NCI-H187 (cell line): ENCODE measurements at regions not wholly inside any gene's neighbourhood (a gene's known extent, or its start where the extent isn't known, plus 50 kb on each side); places are given as distances from the start of the nearest gene placed in this dataset.

Experiments
- DNase-seq, 2 experiments: peaks; one replicate each; lab custom pipeline; 2025; lab: John Stamatoyannopoulos, UW

- DNase-seq: no peak
These were observed 95.7 kb upstream of the VPREB1 start for GRCh38 chr22:22148905-22149304.

- no peak for DNase-seq
These were observed 99.7 kb upstream of the VPREB1 start for GRCh38 chr22:22144858-22145257.

GRCh38 chr22:22143448-22143847, 101.1 kb upstream of the VPREB1 start:
- DNase-seq: no peak

- no peak for DNase-seq
These were observed 101.9 kb upstream of the VPREB1 start for GRCh38 chr22:22142661-22143060.

- DNase-seq: no peak
These were observed 102.6 kb upstream of the VPREB1 start for GRCh38 chr22:22141771-22142591.

DNA sequence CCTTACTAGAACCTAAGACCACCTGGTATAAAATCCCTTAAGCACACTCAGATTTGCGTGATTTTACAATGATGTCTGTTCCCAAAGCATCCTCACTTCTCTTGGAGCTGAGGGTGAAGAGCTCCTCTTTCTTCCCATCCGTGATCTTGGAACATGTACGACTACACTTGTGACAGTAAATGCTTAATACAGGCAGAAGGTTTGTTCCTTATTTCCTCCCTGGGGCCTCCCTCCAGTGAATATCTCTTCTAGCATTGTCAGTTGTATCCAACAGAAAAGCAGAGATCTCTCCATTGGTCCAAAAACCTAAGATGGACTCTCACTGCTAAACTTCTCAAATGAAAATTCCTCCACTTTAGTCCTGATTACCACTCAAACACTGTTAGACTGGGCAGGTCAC, 103.6 kb upstream of the VPREB1 start:
- DNase-seq: no peak

DNA sequence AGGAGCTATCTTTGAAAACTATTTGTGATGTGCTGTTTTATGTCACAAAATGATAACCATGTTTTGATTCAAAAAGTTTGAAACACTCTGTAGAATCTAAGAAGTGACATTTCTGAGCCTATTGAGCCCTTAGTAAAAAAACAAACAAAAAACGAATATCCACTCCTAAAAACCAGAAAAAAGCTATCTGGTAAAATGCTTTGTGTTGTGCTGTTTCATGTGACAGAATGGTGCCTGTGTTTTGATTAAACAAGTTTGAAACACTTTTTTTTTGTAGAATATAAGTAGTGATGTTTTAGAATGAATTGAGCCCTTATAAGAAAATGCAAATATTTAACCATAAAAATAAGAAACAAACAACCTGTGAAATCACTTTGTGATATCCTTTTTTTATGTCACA, 105.2 kb upstream of the VPREB1 start:
- DNase-seq: no peak

DNA sequence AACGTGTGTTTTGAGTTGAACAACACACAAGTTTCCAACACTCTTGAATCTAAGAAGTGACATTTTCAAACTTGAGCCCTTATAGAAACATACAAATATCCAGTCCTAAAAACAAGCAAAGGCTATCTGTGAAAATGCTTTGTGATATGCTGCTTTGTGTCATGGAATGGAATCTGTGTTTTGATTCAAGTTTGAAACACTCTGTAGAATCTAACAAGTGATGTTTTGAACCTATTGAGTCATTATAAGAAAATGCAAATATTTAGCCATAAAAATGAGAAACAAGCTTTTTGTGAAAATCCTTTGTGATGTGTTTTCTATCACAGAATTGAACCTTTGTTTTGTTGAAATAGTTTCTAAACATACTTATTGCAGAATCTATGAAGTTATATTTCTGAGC, 105.7 kb upstream of the VPREB1 start:
- no peak for DNase-seq

DNA sequence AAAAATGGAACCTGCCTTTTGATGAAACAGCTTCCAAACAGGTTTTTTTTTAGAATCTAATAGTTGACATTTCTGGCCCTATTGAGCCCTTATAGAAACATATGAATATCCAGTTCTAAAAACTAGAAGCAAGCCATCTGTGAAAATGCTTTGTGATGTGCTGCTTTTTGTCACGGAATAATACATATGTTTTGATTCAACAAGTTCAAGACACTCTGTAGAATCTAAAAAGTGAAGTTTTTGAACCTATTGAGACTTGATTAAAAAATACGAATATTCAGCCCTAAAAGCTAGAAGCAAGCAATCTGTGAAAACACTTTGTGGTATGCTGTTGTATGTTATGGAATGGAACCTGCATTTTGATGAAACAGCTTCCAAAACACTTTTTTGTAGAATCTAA, 106.7 kb upstream of the VPREB1 start:
- DNase-seq: no peak

- DNase-seq: no peak
These were observed 110.7 kb upstream of the VPREB1 start for GRCh38 chr22:22133910-22134309.

DNA sequence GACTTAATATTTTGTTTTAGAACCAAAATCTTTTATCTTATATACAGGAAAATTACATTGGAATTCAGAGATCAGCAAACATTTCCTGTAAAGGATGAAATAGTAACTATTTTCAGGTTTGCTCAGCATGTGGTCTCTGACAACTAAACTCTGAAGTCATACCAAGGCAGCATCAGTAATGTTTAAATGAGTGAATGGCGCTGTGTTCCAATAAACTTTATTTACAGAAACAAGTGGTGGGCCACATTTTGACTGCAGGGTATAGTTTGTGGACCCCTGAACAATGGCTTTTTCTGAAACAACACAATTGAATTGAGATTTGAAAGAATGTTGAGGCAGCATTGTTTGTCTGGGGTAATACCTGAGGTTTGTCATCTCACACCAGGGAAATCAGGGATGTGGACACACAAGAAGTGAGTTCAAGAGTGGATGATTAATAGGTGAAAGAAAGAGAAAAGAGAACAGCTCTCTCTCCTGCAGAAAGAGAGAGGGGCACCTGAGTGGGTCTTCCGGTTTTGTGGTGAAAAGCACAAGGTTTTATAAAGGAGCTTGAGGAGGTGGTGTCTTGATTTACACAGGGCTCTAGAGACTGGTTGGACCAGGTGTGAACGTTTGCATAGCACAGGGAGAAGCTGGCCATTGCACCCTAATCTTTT, 113.5 kb upstream of the VPREB1 start:
- DNase-seq: no peak

DNA sequence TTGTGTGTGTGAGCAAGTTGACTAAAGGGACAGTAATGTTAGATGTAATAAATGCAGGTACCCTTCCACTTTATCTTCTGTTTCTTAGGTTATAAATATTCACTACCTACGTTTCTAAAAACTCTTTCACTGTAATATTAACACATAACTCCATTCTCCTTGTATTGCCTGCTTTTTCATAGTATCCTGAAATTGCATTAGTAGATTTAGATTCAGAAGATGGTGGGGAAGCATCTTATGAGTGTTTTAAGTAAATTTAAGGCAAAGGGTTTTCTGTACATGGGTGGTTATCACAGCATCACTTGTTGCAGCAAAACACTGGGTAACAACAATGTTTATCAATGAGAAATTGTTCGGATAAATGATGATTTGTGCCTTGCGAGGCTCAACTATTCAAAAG, 115.2 kb upstream of the VPREB1 start:
- no peak for DNase-seq

- DNase-seq: no peak
These were observed 116.1 kb upstream of the VPREB1 start for GRCh38 chr22:22128440-22128839.

DNA sequence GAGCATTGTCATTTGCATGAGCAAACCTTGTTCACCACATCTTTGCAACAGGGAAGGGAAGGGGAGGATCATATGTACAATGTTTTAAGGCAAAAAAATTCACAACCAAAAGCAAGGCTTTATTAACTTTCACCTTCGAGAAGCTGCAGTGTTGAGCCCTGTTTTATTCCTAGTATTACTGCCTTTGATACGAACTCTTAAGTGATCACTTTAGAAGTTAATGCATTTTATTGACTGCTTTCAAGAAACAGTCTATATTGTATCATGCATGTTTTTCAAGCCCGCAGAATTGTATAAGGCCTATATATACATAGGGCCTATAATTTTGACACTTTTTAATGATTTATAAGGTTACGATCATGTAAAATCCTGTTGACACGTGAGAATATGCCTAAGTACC, 117.5 kb upstream of the VPREB1 start:
- DNase-seq: no peak

DNA sequence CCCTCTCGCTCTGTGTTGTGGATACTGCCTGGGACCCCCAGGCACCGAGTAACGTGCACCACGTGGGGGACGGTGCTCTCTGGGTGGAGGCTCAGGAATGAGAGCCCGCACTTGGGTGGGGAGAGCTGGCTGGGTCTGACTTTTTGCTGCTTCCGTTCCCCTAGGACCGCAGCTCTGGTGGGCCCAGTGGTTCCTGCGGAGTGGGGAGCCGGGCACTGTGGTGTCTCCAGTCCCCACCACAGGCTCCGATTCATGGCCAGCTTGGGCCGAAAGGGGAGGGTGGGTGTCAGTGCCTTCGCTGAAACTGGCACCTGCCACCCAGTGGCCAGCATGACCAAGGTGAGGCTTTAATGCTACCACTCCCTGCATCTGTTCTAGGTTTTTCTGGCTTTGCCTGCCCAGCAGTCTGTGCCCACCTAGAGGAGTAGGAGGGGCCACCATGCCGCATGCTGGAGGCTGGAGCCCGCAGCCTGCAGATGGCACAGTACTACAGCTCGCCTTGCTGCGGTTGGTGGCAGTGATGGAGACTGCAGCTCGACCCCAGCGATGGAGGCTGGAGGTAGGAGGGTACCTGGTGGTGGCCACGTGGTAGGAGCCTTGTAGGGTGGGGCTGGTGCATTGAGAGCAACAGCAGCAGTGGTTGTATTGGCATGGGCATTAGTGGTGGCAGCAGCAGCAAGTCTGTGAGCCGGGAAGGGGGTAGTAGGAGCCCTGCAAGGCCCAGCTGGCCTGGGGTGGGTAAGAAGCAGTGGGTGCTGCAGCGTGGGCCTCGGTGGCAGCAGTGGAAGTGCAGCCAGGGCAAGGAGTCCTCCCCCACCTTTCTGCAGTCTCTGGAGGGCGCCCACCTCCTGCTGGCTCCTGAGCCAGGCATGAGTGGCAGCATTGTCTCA, 118.8 kb upstream of the VPREB1 start:
- DNase-seq: no peak

DNA sequence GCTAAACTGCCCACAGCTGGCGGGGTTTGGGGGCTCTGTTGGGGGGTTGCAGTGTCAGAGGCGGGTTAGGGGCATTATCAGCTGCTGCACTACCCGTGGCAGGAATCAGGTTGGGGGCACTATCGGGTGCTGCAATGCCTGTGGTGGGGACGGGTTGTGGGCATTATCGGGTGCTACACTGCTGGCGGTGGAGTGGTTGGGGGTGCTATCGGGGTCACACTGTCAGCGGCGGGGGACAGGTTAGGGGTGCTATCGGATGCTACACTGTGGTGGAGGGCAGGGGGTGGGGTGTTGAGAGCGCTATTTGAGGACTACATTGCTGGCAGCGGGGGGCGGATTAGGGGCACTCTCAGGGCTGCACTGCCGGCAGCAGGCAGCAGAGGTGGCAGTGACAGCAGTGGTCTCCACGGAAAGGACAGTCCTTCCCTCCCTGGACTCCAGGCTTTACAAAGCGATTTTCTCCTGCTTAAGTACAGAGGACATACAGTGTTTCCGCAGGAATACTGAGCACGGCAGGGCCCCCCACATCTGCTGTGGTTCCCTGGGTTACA, 119.5 kb upstream of the VPREB1 start:
- no peak for DNase-seq

- no peak for DNase-seq
These were observed 120.2 kb upstream of the VPREB1 start for GRCh38 chr22:22124374-22124773.

DNA sequence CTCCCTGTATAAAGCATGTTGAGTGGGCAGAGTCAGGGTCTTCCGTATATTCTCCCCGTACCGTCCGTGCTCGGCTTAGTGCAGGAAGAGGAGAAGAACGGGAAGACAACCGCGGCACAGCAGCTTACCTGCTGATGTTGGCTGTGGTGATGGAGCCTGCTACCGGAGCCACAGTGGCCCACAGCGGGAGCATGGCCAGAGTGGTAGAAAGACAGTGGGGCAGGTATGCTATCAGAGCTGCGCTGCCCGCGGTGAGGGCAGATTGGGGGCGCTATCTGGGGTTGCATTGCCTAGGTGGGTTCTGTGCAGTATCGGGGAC, 120.7 kb upstream of the VPREB1 start:
- no peak for DNase-seq

DNA sequence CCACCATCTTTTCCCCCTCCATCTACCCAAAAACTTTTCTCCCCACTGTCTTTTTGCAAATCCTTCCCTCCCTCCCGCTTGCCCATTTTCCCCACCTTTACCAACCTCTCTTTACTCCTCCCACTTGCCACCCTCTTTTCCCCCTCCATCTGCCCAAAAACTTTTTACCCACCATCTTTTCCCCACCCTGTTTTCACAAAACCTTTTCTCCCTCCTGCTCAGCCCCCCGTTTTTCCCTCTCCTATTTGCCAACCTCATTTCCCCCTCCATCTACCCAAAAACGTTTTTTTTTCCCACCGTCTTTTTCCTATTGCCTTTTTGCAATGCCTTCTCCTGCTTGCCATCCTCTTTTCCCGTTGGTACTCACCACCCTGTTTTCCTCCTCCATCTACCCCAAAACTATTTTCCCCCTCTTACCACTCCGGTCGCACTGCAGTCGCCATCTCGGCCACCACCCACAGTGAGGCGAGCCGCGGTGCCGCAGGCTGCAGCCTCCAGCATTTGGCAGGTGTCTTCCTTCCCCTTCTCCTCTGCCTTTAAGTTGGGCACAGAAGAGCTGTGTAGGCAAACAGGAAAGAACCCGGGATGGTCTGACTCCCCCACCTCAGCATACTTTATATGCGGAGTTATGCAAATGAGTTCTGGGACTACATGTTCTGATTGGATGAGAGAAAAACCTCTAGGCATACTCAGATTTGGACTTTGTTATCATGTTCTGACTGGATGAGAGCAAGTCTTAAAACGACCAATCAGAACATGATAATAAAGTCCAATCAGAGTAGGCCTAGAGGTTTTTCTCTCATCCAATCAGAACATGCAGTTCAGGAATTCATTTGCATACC, 121.2 kb upstream of the VPREB1 start:
- DNase-seq: no peak

GRCh38 chr22:22122348-22123117, 122.1 kb upstream of the VPREB1 start:
- DNase-seq: no peak

DNA sequence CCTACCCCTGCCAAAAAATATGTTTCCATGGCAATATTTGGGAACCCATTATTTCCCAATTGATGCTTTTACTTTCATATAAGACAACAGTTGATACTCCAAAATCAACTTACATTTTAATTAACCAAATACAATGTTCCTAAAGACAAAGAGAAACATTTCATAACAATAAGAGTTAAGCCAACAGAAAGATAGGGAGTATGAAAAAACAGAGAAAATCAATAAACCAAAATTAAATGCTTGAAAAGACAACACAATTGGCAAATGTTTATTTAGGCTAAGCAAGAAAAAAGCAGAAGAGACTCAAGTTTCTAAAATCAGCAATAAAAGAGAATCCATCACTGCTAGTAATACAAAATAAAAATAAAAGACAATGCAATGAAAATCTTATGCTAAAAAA, 123.1 kb upstream of the VPREB1 start:
- no peak for DNase-seq
